HepG2 (cell line): ENCODE measurements at regions not wholly inside any gene's neighbourhood (a gene's known extent, or its start where the extent isn't known, plus 50 kb on each side); places are given as distances from the start of the nearest gene placed in this dataset.

Experiments
- BHLHE40 ChIP-seq: IDR thresholded peaks from 2 replicates; pipeline ENCODE4 v1.6.1; 2011; ENCODE audit warnings: low read length, improper control_type of control experiment
- CCAR2 ChIP-seq: fragments of 200-400 bp; formaldehyde crosslinking; optimal IDR thresholded peaks from 2 replicates; pipeline ENCODE3; 2018; ENCODE audit warnings: low read depth, mild to moderate bottlenecking, low read length, moderate library complexity
- E2F1 ChIP-seq: sonication (generic); formaldehyde crosslinking; IDR thresholded peaks from 2 replicates; pipeline ENCODE4 v1.5.0; 2020; ENCODE audit warnings: missing genetic modification reagents
- EP300 ChIP-seq, 3 experiments: sonication (generic) in 1 of 3; formaldehyde crosslinking in 1 of 3; IDR thresholded peaks; 2 replicates each; pipeline versions ENCODE4 v1.5.1 to v1.6.1; 2011 to 2020; ENCODE audit warnings: low read depth in 2 of 3, low read length in 2 of 3, borderline replicate concordance in 1 of 3, improper control_type of control experiment in 1 of 3, mild to moderate bottlenecking in 1 of 3, missing genetic modification reagents in 1 of 3, moderate library complexity in 1 of 3
- IRF2 ChIP-seq: IDR thresholded peaks from 2 replicates; pipeline ENCODE4 v1.6.1; 2018; ENCODE audit warnings: missing genetic modification reagents, missing compliant biosample characterization
- MXD1 ChIP-seq: sonication (generic); formaldehyde crosslinking; IDR thresholded peaks from 2 replicates; pipeline ENCODE4 v1.4.0; 2020; ENCODE audit warnings: mild to moderate bottlenecking, missing genetic modification reagents
- POLR2G ChIP-seq: fragments of 200-400 bp; formaldehyde crosslinking; IDR thresholded peaks from 2 replicates; pipeline ENCODE4 v1.6.1; 2018; ENCODE audit warnings: mild to moderate bottlenecking, low read depth, low read length, moderate library complexity
- RBM22 ChIP-seq: fragments of 200-400 bp; formaldehyde crosslinking; optimal IDR thresholded peaks from 2 replicates; pipeline ENCODE3; 2017; ENCODE audit warnings: mild to moderate bottlenecking, low read length, moderate library complexity
- ZNF121 ChIP-seq: sonication (generic); formaldehyde crosslinking; IDR thresholded peaks from 2 replicates; pipeline ENCODE4 v1.5.0; 2020; ENCODE audit warnings: mild to moderate bottlenecking, missing genetic modification reagents
- ZNF24 ChIP-seq: fragments of 450-650 bp; IDR thresholded peaks from 2 replicates; pipeline ENCODE4 v1.6.1; 2017; ENCODE audit warnings: antibody characterized with exemption, mild to moderate bottlenecking
- ZNF569 ChIP-seq: sonication (generic); formaldehyde crosslinking; IDR thresholded peaks from 2 replicates; pipeline ENCODE4 v1.5.0; 2020; ENCODE audit warnings: mild to moderate bottlenecking, missing genetic modification reagents, moderate library complexity, borderline replicate concordance
- ZNF839 ChIP-seq: sonication (generic); formaldehyde crosslinking; IDR thresholded peaks from 2 replicates; pipeline ENCODE4 v1.4.0; 2020; ENCODE audit warnings: missing genetic modification reagents, mild to moderate bottlenecking, borderline replicate concordance
- TF ChIP-seq, protein P1 (sequence below): sonication (generic); formaldehyde crosslinking; IDR thresholded peaks from 2 replicates; pipeline ENCODE4 v1.5.1; 2020; ENCODE audit warnings: mild to moderate bottlenecking, missing genetic modification reagents, moderate library complexity

GRCh38 chr16:87044829-87045228 lies 272.4 kb downstream of the C16orf95 start (continued):
- TF ChIP-seq ZNF121 (CRISPR knock-in tag) (no peak), ZNF24 (no peak), E2F1 (CRISPR knock-in tag) (no peak), BHLHE40 (no peak), ZNF839 (CRISPR knock-in tag) (no peak), MXD1 (CRISPR knock-in tag) (no peak), ZNF569 (CRISPR knock-in tag) (no peak), POLR2G (no peak), EP300 (IDR thresholded peaks at IDR 0.05; ENCODE audit: low read depth in 2 of 2, low read length in 2 of 2) (no peak), EP300 (CRISPR knock-in tag; IDR thresholded peaks at IDR 0.05; ENCODE audit: borderline replicate concordance) (no peak), CCAR2 (no peak), RBM22 (no peak), IRF2 (CRISPR knock-in tag) (no peak)
- TF ChIP-seq, protein P1, sequence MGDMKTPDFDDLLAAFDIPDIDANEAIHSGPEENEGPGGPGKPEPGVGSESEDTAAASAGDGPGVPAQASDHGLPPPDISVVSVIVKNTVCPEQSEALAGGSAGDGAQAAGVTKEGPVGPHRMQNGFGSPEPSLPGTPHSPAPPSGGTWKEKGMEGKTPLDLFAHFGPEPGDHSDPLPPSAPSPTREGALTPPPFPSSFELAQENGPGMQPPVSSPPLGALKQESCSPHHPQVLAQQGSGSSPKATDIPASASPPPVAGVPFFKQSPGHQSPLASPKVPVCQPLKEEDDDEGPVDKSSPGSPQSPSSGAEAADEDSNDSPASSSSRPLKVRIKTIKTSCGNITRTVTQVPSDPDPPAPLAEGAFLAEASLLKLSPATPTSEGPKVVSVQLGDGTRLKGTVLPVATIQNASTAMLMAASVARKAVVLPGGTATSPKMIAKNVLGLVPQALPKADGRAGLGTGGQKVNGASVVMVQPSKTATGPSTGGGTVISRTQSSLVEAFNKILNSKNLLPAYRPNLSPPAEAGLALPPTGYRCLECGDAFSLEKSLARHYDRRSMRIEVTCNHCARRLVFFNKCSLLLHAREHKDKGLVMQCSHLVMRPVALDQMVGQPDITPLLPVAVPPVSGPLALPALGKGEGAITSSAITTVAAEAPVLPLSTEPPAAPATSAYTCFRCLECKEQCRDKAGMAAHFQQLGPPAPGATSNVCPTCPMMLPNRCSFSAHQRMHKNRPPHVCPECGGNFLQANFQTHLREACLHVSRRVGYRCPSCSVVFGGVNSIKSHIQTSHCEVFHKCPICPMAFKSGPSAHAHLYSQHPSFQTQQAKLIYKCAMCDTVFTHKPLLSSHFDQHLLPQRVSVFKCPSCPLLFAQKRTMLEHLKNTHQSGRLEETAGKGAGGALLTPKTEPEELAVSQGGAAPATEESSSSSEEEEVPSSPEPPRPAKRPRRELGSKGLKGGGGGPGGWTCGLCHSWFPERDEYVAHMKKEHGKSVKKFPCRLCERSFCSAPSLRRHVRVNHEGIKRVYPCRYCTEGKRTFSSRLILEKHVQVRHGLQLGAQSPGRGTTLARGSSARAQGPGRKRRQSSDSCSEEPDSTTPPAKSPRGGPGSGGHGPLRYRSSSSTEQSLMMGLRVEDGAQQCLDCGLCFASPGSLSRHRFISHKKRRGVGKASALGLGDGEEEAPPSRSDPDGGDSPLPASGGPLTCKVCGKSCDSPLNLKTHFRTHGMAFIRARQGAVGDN (CRISPR knock-in tag): no peak
- TF ChIP-seq, all 625 proteins: peak for 0
